ENCODE measurements at regions not wholly inside any gene's neighbourhood (a gene's known extent, or its start where the extent isn't known, plus 50 kb on each side); places are given as distances from the start of the nearest gene placed in this dataset.

DNA sequence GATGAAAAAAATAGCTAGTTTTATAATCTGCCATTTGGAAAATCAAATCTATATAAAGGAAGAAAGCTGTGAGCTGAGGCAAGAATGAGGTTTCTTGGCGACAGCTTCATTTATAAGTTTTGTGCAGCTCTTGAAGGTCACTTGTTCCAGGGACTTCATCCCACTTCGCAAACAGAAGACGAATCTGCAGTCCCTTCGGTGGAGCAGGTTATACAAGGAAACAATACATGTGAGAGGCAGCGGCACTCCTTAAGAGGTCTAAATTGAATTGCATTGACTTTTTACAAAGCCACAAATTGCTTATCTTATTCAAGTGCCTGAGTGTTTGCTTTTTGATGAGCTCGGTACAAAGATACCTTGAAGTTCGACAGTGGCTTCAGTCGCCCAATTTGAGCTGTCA is 72.2 kb downstream of the C1QL2 start:
- no peak for TF ChIP-seq CTCF (conservative IDR thresholded peaks at IDR 0.05; ENCODE audit: low read depth in 2 of 2)
- TF ChIP-seq EZH2phosphoT487 (IDR thresholded peaks at IDR 0.05; ENCODE audit: unreplicated experiment), result no peak
- TF ChIP-seq, protein P1, sequence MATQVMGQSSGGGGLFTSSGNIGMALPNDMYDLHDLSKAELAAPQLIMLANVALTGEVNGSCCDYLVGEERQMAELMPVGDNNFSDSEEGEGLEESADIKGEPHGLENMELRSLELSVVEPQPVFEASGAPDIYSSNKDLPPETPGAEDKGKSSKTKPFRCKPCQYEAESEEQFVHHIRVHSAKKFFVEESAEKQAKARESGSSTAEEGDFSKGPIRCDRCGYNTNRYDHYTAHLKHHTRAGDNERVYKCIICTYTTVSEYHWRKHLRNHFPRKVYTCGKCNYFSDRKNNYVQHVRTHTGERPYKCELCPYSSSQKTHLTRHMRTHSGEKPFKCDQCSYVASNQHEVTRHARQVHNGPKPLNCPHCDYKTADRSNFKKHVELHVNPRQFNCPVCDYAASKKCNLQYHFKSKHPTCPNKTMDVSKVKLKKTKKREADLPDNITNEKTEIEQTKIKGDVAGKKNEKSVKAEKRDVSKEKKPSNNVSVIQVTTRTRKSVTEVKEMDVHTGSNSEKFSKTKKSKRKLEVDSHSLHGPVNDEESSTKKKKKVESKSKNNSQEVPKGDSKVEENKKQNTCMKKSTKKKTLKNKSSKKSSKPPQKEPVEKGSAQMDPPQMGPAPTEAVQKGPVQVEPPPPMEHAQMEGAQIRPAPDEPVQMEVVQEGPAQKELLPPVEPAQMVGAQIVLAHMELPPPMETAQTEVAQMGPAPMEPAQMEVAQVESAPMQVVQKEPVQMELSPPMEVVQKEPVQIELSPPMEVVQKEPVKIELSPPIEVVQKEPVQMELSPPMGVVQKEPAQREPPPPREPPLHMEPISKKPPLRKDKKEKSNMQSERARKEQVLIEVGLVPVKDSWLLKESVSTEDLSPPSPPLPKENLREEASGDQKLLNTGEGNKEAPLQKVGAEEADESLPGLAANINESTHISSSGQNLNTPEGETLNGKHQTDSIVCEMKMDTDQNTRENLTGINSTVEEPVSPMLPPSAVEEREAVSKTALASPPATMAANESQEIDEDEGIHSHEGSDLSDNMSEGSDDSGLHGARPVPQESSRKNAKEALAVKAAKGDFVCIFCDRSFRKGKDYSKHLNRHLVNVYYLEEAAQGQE (IDR thresholded peaks at IDR 0.05; ENCODE audit: unreplicated experiment), result no peak
- TF ChIP-seq JUNB (IDR thresholded peaks at IDR 0.05; ENCODE audit: unreplicated experiment), result no peak
- no peak for TF ChIP-seq POLR2AphosphoS5 (IDR thresholded peaks at IDR 0.05; ENCODE audit: low read depth)
- no peak for TF ChIP-seq EZH2 (IDR thresholded peaks at IDR 0.05; ENCODE audit: low read depth, unreplicated experiment)
- TF ChIP-seq CREB1 (CRISPR knock-in tag; IDR thresholded peaks at IDR 0.05; ENCODE audit: low read depth), result no peak
- TF ChIP-seq, protein P2, sequence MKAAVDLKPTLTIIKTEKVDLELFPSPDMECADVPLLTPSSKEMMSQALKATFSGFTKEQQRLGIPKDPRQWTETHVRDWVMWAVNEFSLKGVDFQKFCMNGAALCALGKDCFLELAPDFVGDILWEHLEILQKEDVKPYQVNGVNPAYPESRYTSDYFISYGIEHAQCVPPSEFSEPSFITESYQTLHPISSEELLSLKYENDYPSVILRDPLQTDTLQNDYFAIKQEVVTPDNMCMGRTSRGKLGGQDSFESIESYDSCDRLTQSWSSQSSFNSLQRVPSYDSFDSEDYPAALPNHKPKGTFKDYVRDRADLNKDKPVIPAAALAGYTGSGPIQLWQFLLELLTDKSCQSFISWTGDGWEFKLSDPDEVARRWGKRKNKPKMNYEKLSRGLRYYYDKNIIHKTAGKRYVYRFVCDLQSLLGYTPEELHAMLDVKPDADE (IDR thresholded peaks at IDR 0.05), result no peak
- TF ChIP-seq STAT1 (IDR thresholded peaks at IDR 0.05; ENCODE audit: unreplicated experiment), result no peak
- TF ChIP-seq ZNF331 (CRISPR knock-in tag; IDR thresholded peaks at IDR 0.05; ENCODE audit: low read depth), result no peak
- TF ChIP-seq ZNF114 (CRISPR knock-in tag; IDR thresholded peaks at IDR 0.05), result no peak

Measured in GM23338 (cell line).